Endothelial cell of umbilical vein (primary cell): ENCODE measurements at regions not wholly inside any gene's neighbourhood (a gene's known extent, or its start where the extent isn't known, plus 50 kb on each side); places are given as distances from the start of the nearest gene placed in this dataset.

Experiments used
- BruUV-seq: library from RNA; stranded (reverse); fragments of 400-500 nt; replicated peaks from 2 replicates; lab custom pipeline; 2021; lab: Mats Ljungman, UMichigan
- CTCF ChIA-PET: fragments of 300-600, 350-600 bp; sonication (Branson Sonifier 250); formaldehyde crosslinking; loops from one replicate; lab custom pipeline; 2021; ENCODE audit warnings: antibody characterized with exemption, inconsistent platforms; lab: Charles Lee
- POLR2A ChIA-PET: fragments of 300-600, 350-600 bp; sonication (Branson Sonifier 250); formaldehyde crosslinking; loops from one replicate; lab custom pipeline; 2021; ENCODE audit warnings: antibody characterized with exemption, inconsistent platforms; lab: Charles Lee
- DNase-seq: peaks from one replicate; pipeline ENCODE4 v3.0.0-alpha.2; 2011; ENCODE audit warnings: low read depth, low spot score
- FAIRE-seq: peaks from 2 replicates; lab custom pipeline; 2011; peaks lifted over from hg19 to GRCh38; lab: Jason Lieb, UNC
- H2AFZ ChIP-seq: 2 replicates; pipeline ENCODE4 v1.6.0; 2012; ENCODE audit warnings: low read depth, low read length, control low read depth, inconsistent platforms
- H3K27ac ChIP-seq: 2 replicates; pipeline ENCODE4 v1.5.1; 2011; ENCODE audit warnings: low read depth, mild to moderate bottlenecking, control low read depth, low read length, moderate library complexity; ENCODE audit not compliant: insufficient read depth
- H3K27me3 ChIP-seq, 2 experiments: 2 replicates each; pipeline versions ENCODE4 v1.6.0 to v1.6.1; 2011; ENCODE audit warnings: low read length in 2 of 2, mixed read lengths in 1 of 2; ENCODE audit not compliant: control insufficient read depth in 2 of 2, insufficient read depth in 2 of 2
- H3K36me3 ChIP-seq, 2 experiments: 2 replicates in 1 of 2; 3 replicates in 1 of 2; pipeline ENCODE4 v1.5.1; 2011; ENCODE audit warnings: low read length in 2 of 2, mild to moderate bottlenecking in 1 of 2, moderate library complexity in 1 of 2; ENCODE audit not compliant: control insufficient read depth in 2 of 2, insufficient read depth in 2 of 2; ENCODE audit errors: extremely low read depth in 1 of 2
- H3K4me1 ChIP-seq: 3 replicates; pipeline ENCODE4 v1.5.1; 2011; ENCODE audit warnings: mild to moderate bottlenecking, low read length; ENCODE audit not compliant: control insufficient read depth, insufficient read depth; ENCODE audit errors: extremely low read depth
- H3K4me2 ChIP-seq: 2 replicates; pipeline ENCODE4 v1.6.1; 2011; ENCODE audit warnings: low read length, control low read depth, mixed read lengths; ENCODE audit not compliant: insufficient read depth
- H3K4me3 ChIP-seq, 3 experiments: fragments of 200-600 bp in 1 of 3; sonication (generic), shearing (Covaris generic) in 1 of 3; replicated peaks in 1 of 3; 2 replicates each; pipeline ENCODE4 v1.5.1; 2011 to 2016; ENCODE audit warnings: control low read depth in 3 of 3, low read length in 3 of 3, mild to moderate bottlenecking in 2 of 3, inconsistent platforms in 1 of 3, low read depth in 1 of 3, moderate library complexity in 1 of 3; ENCODE audit not compliant: insufficient read depth in 1 of 3
- H3K79me2 ChIP-seq: 2 replicates; pipeline ENCODE4 v1.6.0; 2012; ENCODE audit warnings: low read length, inconsistent platforms; ENCODE audit not compliant: control insufficient read depth, insufficient read depth
- H3K9ac ChIP-seq: replicated peaks from 2 replicates; pipeline ENCODE3; 2011; ENCODE audit warnings: low read length, control low read depth; ENCODE audit not compliant: insufficient read depth; ENCODE audit errors: extremely low read depth
- H3K9me1 ChIP-seq: replicated peaks from 3 replicates; pipeline ENCODE4 v1.6.0; 2011; ENCODE audit warnings: mild to moderate bottlenecking, low read length; ENCODE audit not compliant: control insufficient read depth, insufficient read depth; ENCODE audit errors: extremely low read depth
- H3K9me3 ChIP-seq: replicated peaks from 2 replicates; pipeline ENCODE4 v1.5.1; 2012; ENCODE audit warnings: low read length, inconsistent platforms; ENCODE audit not compliant: control insufficient read depth, insufficient read depth
- H4K20me1 ChIP-seq: replicated peaks from 2 replicates; pipeline ENCODE3; 2011; ENCODE audit warnings: mild to moderate bottlenecking, low read length; ENCODE audit not compliant: control insufficient read depth, insufficient read depth; ENCODE audit errors: extremely low read depth
- EZH2 ChIP-seq: IDR thresholded peaks from 2 replicates; pipeline ENCODE4 v1.6.1; 2012; ENCODE audit warnings: borderline replicate concordance, low read depth, mild to moderate bottlenecking, moderate library complexity, low read length, inconsistent platforms; ENCODE audit not compliant: severe bottlenecking
- FOS ChIP-seq: IDR thresholded peaks from 2 replicates; pipeline ENCODE4 v1.6.1; 2011; ENCODE audit warnings: mild to moderate bottlenecking, low read length, moderate library complexity, borderline replicate concordance; ENCODE audit not compliant: insufficient read depth
- GATA2 ChIP-seq: IDR thresholded peaks from 2 replicates; pipeline ENCODE4 v1.7.0; 2011; ENCODE audit warnings: low read depth, mild to moderate bottlenecking, moderate library complexity, mixed read lengths, low read length; ENCODE audit not compliant: insufficient read length, insufficient read depth
- JUN ChIP-seq: IDR thresholded peaks from 2 replicates; pipeline ENCODE4 v1.6.1; 2011; ENCODE audit warnings: borderline replicate concordance, low read depth; ENCODE audit not compliant: insufficient read length, insufficient read depth
- MAX ChIP-seq: IDR thresholded peaks from 2 replicates; pipeline ENCODE4 v1.6.1; 2011; ENCODE audit not compliant: insufficient read depth, insufficient read length
- MYC ChIP-seq: IDR thresholded peaks from one replicate; pipeline ENCODE4 v1.6.1; 2011; ENCODE audit warnings: mild to moderate bottlenecking, low read depth, low read length
- POLR2A ChIP-seq: IDR thresholded peaks from 2 replicates; pipeline ENCODE4 v1.6.1; 2012; ENCODE audit warnings: low read depth, mild to moderate bottlenecking, control low read depth, low read length
- POLR2AphosphoS5 ChIP-seq: IDR thresholded peaks from 2 replicates; pipeline ENCODE4 v1.6.1; 2012; ENCODE audit warnings: low read depth, mild to moderate bottlenecking, control low read depth, low read length, moderate library complexity; ENCODE audit not compliant: insufficient read depth
- dilution Hi-C: fragments of 300-500 bp; cut with MboI; formaldehyde crosslinking; loops from one replicate; pipeline ENCODE4 v1.15.0; 2019; ENCODE audit warnings: low sequenced_read_pairs; ENCODE audit not compliant: extremely low pct_ligation_motif_present
- intact Hi-C: fragments of 100-400 bp; cut with micrococcal nuclease; formaldehyde crosslinking; loops from one replicate; pipeline ENCODE4 v1.10.0; 2022
- TF ChIP-seq, protein P1 (sequence below), 2 donors: IDR thresholded peaks; 1 replicate in 1 of 2; 2 replicates in 1 of 2; pipeline ENCODE4 v1.5.1; 2011; ENCODE audit warnings: low read length in 2 of 2, mild to moderate bottlenecking in 2 of 2, moderate library complexity in 2 of 2, control low read depth in 1 of 2, inconsistent platforms in 1 of 2, low read depth in 1 of 2; ENCODE audit not compliant: insufficient read depth in 1 of 2; ENCODE audit errors: extremely low read depth in 1 of 2

GRCh38 chr1:208541225-208541855, 297.2 kb upstream of the PLXNA2 start:
- Histone ChIP-seq H3K4me2 (no peak overlapping the region), H3K27ac (no peak overlapping the region), H3K79me2 (no peaks in the 10 kb centered on the region), H3K4me3 (no peak overlapping the region), H3K9me3 (no peaks in the 10 kb centered on the region), H3K9ac (no peak overlapping the region), H3K4me1 (no peaks in the 10 kb centered on the region), H3K36me3 (no peaks in the 10 kb centered on the region), H2AFZ (no peak overlapping the region), H3K9me1 (no peaks in the 10 kb centered on the region), H4K20me1 (no peaks in the 10 kb centered on the region), H3K27me3 (no peaks in the 10 kb centered on the region)
- dilution Hi-C loops (no loop called here), intact Hi-C loops (loop anchor here (10.0 kb wide), 1 partner anchor 653 kb away; no protein-coding TSS in a partner anchor)
- CTCF ChIA-PET, result interaction anchor here (1.0 kb wide), 1 partner anchor 10 kb away, joined by 3 read pairs; no protein-coding TSS in a partner anchor
- FAIRE-seq (no peak), DNase-seq (no peak)
- POLR2A ChIA-PET, result no interaction called here
- BruUV-seq, result no TSS peak
- no peak for TF ChIP-seq FOS
- no peak for TF ChIP-seq POLR2AphosphoS5
- no peak for TF ChIP-seq JUN
- TF ChIP-seq POLR2A, result no peak
- TF ChIP-seq, protein P1, sequence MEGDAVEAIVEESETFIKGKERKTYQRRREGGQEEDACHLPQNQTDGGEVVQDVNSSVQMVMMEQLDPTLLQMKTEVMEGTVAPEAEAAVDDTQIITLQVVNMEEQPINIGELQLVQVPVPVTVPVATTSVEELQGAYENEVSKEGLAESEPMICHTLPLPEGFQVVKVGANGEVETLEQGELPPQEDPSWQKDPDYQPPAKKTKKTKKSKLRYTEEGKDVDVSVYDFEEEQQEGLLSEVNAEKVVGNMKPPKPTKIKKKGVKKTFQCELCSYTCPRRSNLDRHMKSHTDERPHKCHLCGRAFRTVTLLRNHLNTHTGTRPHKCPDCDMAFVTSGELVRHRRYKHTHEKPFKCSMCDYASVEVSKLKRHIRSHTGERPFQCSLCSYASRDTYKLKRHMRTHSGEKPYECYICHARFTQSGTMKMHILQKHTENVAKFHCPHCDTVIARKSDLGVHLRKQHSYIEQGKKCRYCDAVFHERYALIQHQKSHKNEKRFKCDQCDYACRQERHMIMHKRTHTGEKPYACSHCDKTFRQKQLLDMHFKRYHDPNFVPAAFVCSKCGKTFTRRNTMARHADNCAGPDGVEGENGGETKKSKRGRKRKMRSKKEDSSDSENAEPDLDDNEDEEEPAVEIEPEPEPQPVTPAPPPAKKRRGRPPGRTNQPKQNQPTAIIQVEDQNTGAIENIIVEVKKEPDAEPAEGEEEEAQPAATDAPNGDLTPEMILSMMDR (IDR thresholded peaks at IDR 0.05; ENCODE audit: extremely low read depth in 1 of 2, insufficient read depth in 1 of 2, low read depth in 1 of 2, low read length in 2 of 2), result no peak
- no peak for TF ChIP-seq EZH2
- no peak for TF ChIP-seq MYC
- no peak for TF ChIP-seq MAX
- no peak for TF ChIP-seq GATA2
